HepG2 (cell line): ENCODE measurements at regions not wholly inside any gene's neighbourhood (a gene's known extent, or its start where the extent isn't known, plus 50 kb on each side); places are given as distances from the start of the nearest gene placed in this dataset.

ENCODE experiments used
- ARID5B ChIP-seq: IDR thresholded peaks from 2 replicates; pipeline ENCODE4 v1.4.0; 2020; ENCODE audit warnings: mild to moderate bottlenecking, missing genetic modification reagents
- CBX5 ChIP-seq: sonication (generic); formaldehyde crosslinking; IDR thresholded peaks from 2 replicates; pipeline ENCODE4 v1.4.0; 2020; ENCODE audit warnings: missing genetic modification reagents, borderline replicate concordance
- CHD2 ChIP-seq: IDR thresholded peaks from 2 replicates; pipeline ENCODE4 v1.6.1; 2011; ENCODE audit warnings: low read depth, low read length, improper control_type of control experiment
- DNMT3B ChIP-seq: conservative IDR thresholded peaks from 2 replicates; pipeline ENCODE4 v1.6.1; 2016; ENCODE audit warnings: missing biosample characterization, control low read depth
- E2F1 ChIP-seq: sonication (generic); formaldehyde crosslinking; IDR thresholded peaks from 2 replicates; pipeline ENCODE4 v1.5.0; 2020; ENCODE audit warnings: missing genetic modification reagents
- EP300 ChIP-seq, 3 experiments: sonication (generic) in 1 of 3; formaldehyde crosslinking in 1 of 3; IDR thresholded peaks; 2 replicates each; pipeline versions ENCODE4 v1.5.1 to v1.6.1; 2011 to 2020; ENCODE audit warnings: low read depth in 2 of 3, low read length in 2 of 3, borderline replicate concordance in 1 of 3, improper control_type of control experiment in 1 of 3, mild to moderate bottlenecking in 1 of 3, missing genetic modification reagents in 1 of 3, moderate library complexity in 1 of 3
- ETS1 ChIP-seq: sonication (generic); formaldehyde crosslinking; IDR thresholded peaks from 2 replicates; pipeline ENCODE4 v1.4.0; 2020; ENCODE audit warnings: missing genetic modification reagents
- GLMP ChIP-seq: sonication (generic); formaldehyde crosslinking; IDR thresholded peaks from 2 replicates; pipeline ENCODE4 v1.9.0; 2021; ENCODE audit warnings: missing genetic modification reagents, mild to moderate bottlenecking, borderline replicate concordance
- HHEX ChIP-seq: IDR thresholded peaks from 2 replicates; pipeline ENCODE4 v1.6.1; 2016; ENCODE audit warnings: control low read depth
- NCOR1 ChIP-seq: fragments of 200-600 bp; sonication (generic); IDR thresholded peaks from 2 replicates; pipeline ENCODE4 v1.7.0; 2017; ENCODE audit warnings: antibody characterized with exemption, low read length, borderline replicate concordance
- PREB ChIP-seq: sonication (generic); formaldehyde crosslinking; IDR thresholded peaks from 2 replicates; pipeline ENCODE4 v1.4.0; 2020; ENCODE audit warnings: missing genetic modification reagents
- RAD51 ChIP-seq: fragments of 450-650 bp; IDR thresholded peaks from 2 replicates; pipeline ENCODE4 v1.6.1; 2016; ENCODE audit warnings: borderline replicate concordance
- RFXANK ChIP-seq: IDR thresholded peaks from 2 replicates; pipeline ENCODE4 v1.6.1; 2016
- SPEN ChIP-seq: sonication (generic); formaldehyde crosslinking; IDR thresholded peaks from 2 replicates; pipeline ENCODE4 v1.5.1; 2020; ENCODE audit warnings: low read depth, mild to moderate bottlenecking, missing genetic modification reagents
- ZBTB21 ChIP-seq: sonication (generic); formaldehyde crosslinking; IDR thresholded peaks from 2 replicates; pipeline ENCODE4 v1.4.0; 2020; ENCODE audit warnings: missing genetic modification reagents
- ZBTB44 ChIP-seq: sonication (generic); formaldehyde crosslinking; IDR thresholded peaks from 2 replicates; pipeline ENCODE4 v1.4.0; 2020; ENCODE audit warnings: missing genetic modification reagents
- ZNF136 ChIP-seq: sonication (generic); formaldehyde crosslinking; IDR thresholded peaks from 2 replicates; pipeline ENCODE4 v1.8.1; 2022; ENCODE audit warnings: low read depth, mild to moderate bottlenecking, moderate library complexity, missing genetic modification reagents
- ZNF605 ChIP-seq: sonication (generic); formaldehyde crosslinking; IDR thresholded peaks from 2 replicates; pipeline ENCODE4 v1.8.0; 2022; ENCODE audit warnings: mild to moderate bottlenecking, missing genetic modification reagents
- ZZZ3 ChIP-seq: sonication (generic); formaldehyde crosslinking; IDR thresholded peaks from 2 replicates; pipeline ENCODE4 v1.4.0; 2020; ENCODE audit warnings: missing genetic modification reagents, mild to moderate bottlenecking, borderline replicate concordance

- TF ChIP-seq GLMP (no peak), SPEN (no peak), DNMT3B (CRISPR knock-in tag) (no peak), ZNF136 (CRISPR knock-in tag) (no peak), ETS1 (CRISPR knock-in tag) (no peak), RFXANK (CRISPR knock-in tag) (no peak), ZNF605 (CRISPR knock-in tag) (no peak), E2F1 (CRISPR knock-in tag) (no peak), CHD2 (no peak), RAD51 (no peak), CBX5 (no peak), NCOR1 (peak; percentile 48; the same call in 1 of the 2 replicates), ZBTB44 (CRISPR knock-in tag) (no peak), ZBTB21 (CRISPR knock-in tag) (no peak), HHEX (CRISPR knock-in tag) (no peak), PREB (no peak), ZZZ3 (CRISPR knock-in tag) (no peak), ARID5B (CRISPR knock-in tag) (0 out of 2 replicates have a peak, but pooled peaks have one; percentile 25), EP300 (IDR thresholded peaks at IDR 0.05; ENCODE audit: low read depth in 2 of 2, low read length in 2 of 2) (peak in 1 of 2 experiments; percentile 46; a peak in 2 of 4 replicates), EP300 (CRISPR knock-in tag; IDR thresholded peaks at IDR 0.05; ENCODE audit: borderline replicate concordance) (no peak)
Measured at GRCh38 chr6:85291326-85291725, 158.6 kb upstream of the NT5E start (continued).
